Gastroesophageal sphincter (tissue), 4 donors: ENCODE measurements at regions not wholly inside any gene's neighbourhood (a gene's known extent, or its start where the extent isn't known, plus 50 kb on each side); places are given as distances from the start of the nearest gene placed in this dataset.

Experiments
- ATAC-seq: fragments of 150-250 bp; one replicate; pipeline ENCODE4 v1.9.1; 2016; ENCODE audit warnings: mild to moderate bottlenecking, moderate library complexity
- H3K27ac ChIP-seq, 4 donors: fragments of 200-600 bp; sonication (generic) in 3 of 4; 1 replicate in 3 of 4; 2 replicates in 1 of 4; pipeline ENCODE4 v1.5.1; 2016 to 2019
- H3K27me3 ChIP-seq: fragments of 200-600 bp; sonication (generic); one replicate; pipeline ENCODE4 v1.5.1; 2019
- H3K36me3 ChIP-seq, 2 donors: fragments of 200-600 bp; sonication (generic); one replicate each; pipeline ENCODE4 v1.5.1; 2019; ENCODE audit warnings: control low read depth in 1 of 2
- H3K4me1 ChIP-seq, 3 donors: fragments of 200-600 bp; sonication (generic); 1 replicate in 2 of 3; 2 replicates in 1 of 3; pipeline ENCODE4 v1.5.1; 2016 to 2019; ENCODE audit warnings: control low read depth in 2 of 3
- H3K4me3 ChIP-seq, 2 donors: fragments of 200-600 bp; sonication (generic); one replicate each; pipeline ENCODE4 v1.5.1; 2019; ENCODE audit warnings: mild to moderate bottlenecking in 1 of 2, moderate library complexity in 1 of 2
- H3K9me3 ChIP-seq, 3 donors: fragments of 200-600 bp; sonication (generic); one replicate each; pipeline ENCODE4 v1.5.1; 2017 to 2019; ENCODE audit warnings: control low read depth in 2 of 3
- CTCF ChIP-seq, 4 experiments: fragments of 200-600 bp in 2 of 4; fragments of 450-650 bp in 2 of 4; sonication (generic) in 1 of 4; IDR thresholded peaks; one replicate each; pipeline ENCODE4 v1.5.1; 2017 to 2019; ENCODE audit warnings: antibody characterized with exemption in 4 of 4, mild to moderate bottlenecking in 2 of 4, moderate library complexity in 2 of 4
- EP300 ChIP-seq: sonication (generic); formaldehyde crosslinking; IDR thresholded peaks from one replicate; pipeline ENCODE4 v1.6.1; 2017; ENCODE audit warnings: antibody characterized with exemption, mild to moderate bottlenecking
- POLR2A ChIP-seq, 2 donors: fragments of 450-650 bp; IDR thresholded peaks; one replicate each; pipeline ENCODE4 v1.6.1; 2017; ENCODE audit warnings: antibody characterized with exemption in 2 of 2, mild to moderate bottlenecking in 2 of 2, moderate library complexity in 1 of 2
- POLR2AphosphoS5 ChIP-seq: sonication (generic); formaldehyde crosslinking; IDR thresholded peaks from one replicate; pipeline ENCODE4 v1.6.1; 2017; ENCODE audit warnings: antibody characterized with exemption
- WGBS, 2 donors: methylation state at CpG; one replicate each; pipeline ENCODE4 v1.1.5; 2018; ENCODE audit warnings: low coverage in 1 of 2; 5-methylcytosine and 5-hydroxymethylcytosine counted together

DNA sequence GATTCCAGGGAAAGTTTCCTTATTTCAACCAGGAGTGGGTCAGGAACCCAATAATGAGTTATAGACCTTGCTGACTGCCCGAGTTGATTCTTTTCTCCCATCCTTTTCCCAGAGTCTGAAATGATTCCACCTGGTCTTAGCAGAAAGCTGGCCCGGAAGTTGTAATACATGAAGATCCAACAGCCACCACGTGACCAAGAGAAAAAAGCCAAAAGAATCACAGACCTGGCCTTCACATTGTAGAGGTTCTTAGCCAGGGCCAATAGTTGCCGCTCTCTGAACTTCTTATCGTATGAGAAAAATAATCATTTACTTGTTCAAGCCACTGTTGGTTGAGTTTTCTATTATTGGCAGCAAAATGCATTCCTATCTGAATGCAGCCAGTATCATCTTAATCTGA lies 161.2 kb upstream of the HMGA2 start:
- H3K9me3 ChIP-seq, result no peaks in the 10 kb centered on the region
- ATAC-seq, result no peak
- WGBS, 2 donors, result 75 to 89% methylated on average over 3 to 5 of the region's 5 CpGs
- TF ChIP-seq CTCF (IDR thresholded peaks at IDR 0.05) (no peak), EP300 (no peak), POLR2AphosphoS5 (no peak), POLR2A (IDR thresholded peaks at IDR 0.05) (no peak)
- H3K27ac ChIP-seq, result no peak overlapping the region
- no peaks in the 10 kb centered on the region for H3K4me1 ChIP-seq
- H3K4me3 ChIP-seq, result no peak overlapping the region
- H3K27me3 ChIP-seq, result no peaks in the 10 kb centered on the region
- H3K36me3 ChIP-seq, result no peaks in the 10 kb centered on the region

GRCh38 chr12:65663648-65664047 lies 160.6 kb upstream of the HMGA2 start:
- H3K36me3 ChIP-seq, result no peaks in the 10 kb centered on the region
- no peaks in the 10 kb centered on the region for H3K9me3 ChIP-seq
- WGBS, 2 donors, result 95% methylated on average over 5 of the region's 5 CpGs; no CpG with 5 or more reads in 1 of the 2 donors
- H3K27me3 ChIP-seq, result no peaks in the 10 kb centered on the region
- no peak for ATAC-seq
- H3K4me1 ChIP-seq, result no peaks in the 10 kb centered on the region
- H3K27ac ChIP-seq, result no peak overlapping the region
- no peak overlapping the region for H3K4me3 ChIP-seq
- TF ChIP-seq POLR2AphosphoS5 (no peak), POLR2A (IDR thresholded peaks at IDR 0.05) (no peak), EP300 (no peak), CTCF (IDR thresholded peaks at IDR 0.05) (no peak)

GRCh38 chr12:65664715-65665250 lies 159.5 kb upstream of the HMGA2 start:
- H3K27ac ChIP-seq, result no peak overlapping the region
- no peaks in the 10 kb centered on the region for H3K4me1 ChIP-seq
- H3K4me3 ChIP-seq, result no peak overlapping the region
- H3K9me3 ChIP-seq, result no peaks in the 10 kb centered on the region
- H3K36me3 ChIP-seq, result no peaks in the 10 kb centered on the region
- WGBS, 2 donors, result 67 to 84% methylated on average over 3 of the region's 3 CpGs
- no peaks in the 10 kb centered on the region for H3K27me3 ChIP-seq
- TF ChIP-seq POLR2AphosphoS5, result no peak
- no peak for TF ChIP-seq EP300
- no peak for TF ChIP-seq POLR2A (IDR thresholded peaks at IDR 0.05)
- TF ChIP-seq CTCF (IDR thresholded peaks at IDR 0.05), result no peak
- no peak for ATAC-seq

DNA sequence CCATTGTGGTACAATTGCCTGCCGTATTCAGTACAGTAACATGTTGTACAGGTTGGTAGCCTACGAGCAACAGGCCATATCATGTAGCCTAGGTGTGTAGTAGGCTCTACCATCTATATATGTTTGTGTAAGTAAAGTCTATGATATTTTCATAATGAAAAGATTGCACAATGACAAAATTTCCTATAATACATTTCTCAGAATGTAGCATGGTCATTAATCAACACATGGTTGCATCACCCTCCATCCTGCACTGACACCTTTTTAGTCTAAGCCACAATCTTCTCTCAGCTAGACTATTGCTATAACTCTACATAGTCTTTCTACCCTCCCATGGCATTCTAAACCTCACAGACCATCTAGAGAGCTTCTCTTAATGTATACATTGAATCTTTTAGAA lies 158.5 kb upstream of the HMGA2 start:
- TF ChIP-seq CTCF (IDR thresholded peaks at IDR 0.05) (no peak), POLR2A (IDR thresholded peaks at IDR 0.05) (no peak), EP300 (no peak), POLR2AphosphoS5 (no peak)
- Histone ChIP-seq H3K27me3 (no peaks in the 10 kb centered on the region), H3K36me3 (no peaks in the 10 kb centered on the region), H3K9me3 (no peaks in the 10 kb centered on the region), H3K27ac (no peak overlapping the region), H3K4me1 (no peaks in the 10 kb centered on the region), H3K4me3 (no peak overlapping the region)
- ATAC-seq, result no peak
- 91 to 96% methylated on average over 2 of the region's 2 CpGs for WGBS, 2 donors

DNA sequence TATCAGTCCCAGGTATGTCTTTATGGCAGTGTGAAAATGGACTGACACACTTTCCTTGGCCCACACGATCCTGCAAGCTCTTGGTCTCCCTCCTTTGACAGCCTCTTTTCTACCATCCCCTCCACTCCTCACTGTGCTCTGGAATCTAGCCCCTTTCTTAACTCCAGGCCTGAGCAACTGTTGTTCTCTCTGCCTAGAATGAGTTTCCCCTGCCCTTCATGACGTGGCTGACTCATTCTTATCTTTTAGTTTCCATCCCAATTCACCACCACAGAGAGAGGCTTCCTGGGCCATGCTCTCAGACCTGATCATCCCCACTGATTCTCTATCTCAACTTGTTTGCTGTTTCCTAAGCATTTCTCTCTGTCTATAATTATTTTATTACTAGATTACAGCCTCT lies 157.4 kb upstream of the HMGA2 start:
- no peak for ATAC-seq
- H3K36me3 ChIP-seq, result no peaks in the 10 kb centered on the region
- H3K4me3 ChIP-seq, result no peak overlapping the region
- H3K27me3 ChIP-seq, result no peaks in the 10 kb centered on the region
- H3K9me3 ChIP-seq, result no peaks in the 10 kb centered on the region
- no peak for TF ChIP-seq EP300
- H3K27ac ChIP-seq, result no peak overlapping the region
- 53 to 62% methylated on average over 2 of the region's 2 CpGs for WGBS, 2 donors
- H3K4me1 ChIP-seq, result no peaks in the 10 kb centered on the region
